ENCODE measurements at regions not wholly inside any gene's neighbourhood (a gene's known extent, or its start where the extent isn't known, plus 50 kb on each side); places are given as distances from the start of the nearest gene placed in this dataset.

GRCh38 chr12:115134298-115134697, 450.3 kb upstream of the TBX3 start:
- Histone ChIP-seq H3K27ac (ENCODE audit: low read depth, low read length) (no peak overlapping the region), H3K4me2 (ENCODE audit: low read length) (no peak overlapping the region), H3K36me3 (ENCODE audit: control insufficient read depth in 1 of 2, insufficient read depth in 2 of 2, low read length in 2 of 2) (no peaks in the 10 kb centered on the region), H3K79me2 (ENCODE audit: insufficient read depth, low read length) (no peaks in the 10 kb centered on the region), H3K4me1 (ENCODE audit: control insufficient read depth in 1 of 2, insufficient read depth in 2 of 2, low read length in 2 of 2) (no peaks in the 10 kb centered on the region), H2AFZ (ENCODE audit: low read depth, low read length, poor library complexity, severe bottlenecking) (no peak overlapping the region), H3K4me3 (replicated peaks in 1 of 2; ENCODE audit: low read depth in 1 of 2, low read length in 2 of 2) (no peak overlapping the region), H3K27me3 (ENCODE audit: insufficient read depth, low read length) (no peaks in the 10 kb centered on the region), H3K9me3 (ENCODE audit: control insufficient read depth in 1 of 2, insufficient read depth in 1 of 2, low read depth in 1 of 2, low read length in 2 of 2) (no peaks in the 10 kb centered on the region), H3K9me2 (ENCODE audit: insufficient read depth) (no peaks in the 10 kb centered on the region), H3K9ac (ENCODE audit: low read length) (no peak overlapping the region), H4K20me1 (ENCODE audit: insufficient read depth) (no peaks in the 10 kb centered on the region)
- RAD21 ChIA-PET (ENCODE audit: low non-redundant PET in 1 of 2, low total read pairs in 2 of 2, uncharacterized antibody in 2 of 2, unreplicated experiment in 2 of 2) = no interaction called here
- CTCF ChIA-PET = no interaction called here
- BruUV-seq (replicated peaks) = no TSS peak
- intact Hi-C loops (cut with micrococcal nuclease) = no loop called here
- ATAC-seq = no peak
- no peak for TF ChIP-seq ZNF274 (IDR thresholded peaks at IDR 0.05; ENCODE audit: low read depth, low read length)
- TF ChIP-seq MAX (IDR thresholded peaks at IDR 0.05) = no peak
- TF ChIP-seq ATF3 (IDR thresholded peaks at IDR 0.05) = no peak
- TF ChIP-seq EZH2phosphoT487 (IDR thresholded peaks at IDR 0.05; ENCODE audit: borderline replicate concordance) = no peak
- no peak for TF ChIP-seq ZBTB33 (IDR thresholded peaks at IDR 0.05; ENCODE audit: extremely low read depth, insufficient replicate concordance, low read length)
- no peak for TF ChIP-seq CEBPB (IDR thresholded peaks at IDR 0.05; ENCODE audit: low read depth)
- TF ChIP-seq REST (IDR thresholded peaks at IDR 0.05; ENCODE audit: low read depth) = no peak
- TF ChIP-seq YY1 (IDR thresholded peaks at IDR 0.05; ENCODE audit: extremely low read depth, insufficient replicate concordance, low read depth, low read length) = no peak
- no peak for TF ChIP-seq POLR2A (IDR thresholded peaks at IDR 0.05; ENCODE audit: borderline replicate concordance, extremely low read depth, insufficient read depth, insufficient read length)
- POLR2A ChIA-PET = no interaction called here
- DNase-seq (ENCODE audit: low read depth, low spot score) = no peak

Measured in HCT116 (cell line).